C4-2B (cell line): ENCODE measurements at regions not wholly inside any gene's neighbourhood (a gene's known extent, or its start where the extent isn't known, plus 50 kb on each side); places are given as distances from the start of the nearest gene placed in this dataset.
"Not testable (repeated sequence)": the region's sequence is repeated elsewhere in the genome, so short reads cannot be mapped to it uniquely, and the experiment has no call there.

Experiments
- H3K27ac ChIP-seq: fragments of 450-650 bp; 2 replicates; pipeline ENCODE4 v1.5.1; 2017
- ZFX ChIP-seq: fragments of 450-650 bp; IDR thresholded peaks from 2 replicates; pipeline ENCODE4 v1.6.1; 2017
- TF ChIP-seq, protein P1 (sequence below): fragments of 450-650 bp; conservative IDR thresholded peaks from 2 replicates; pipeline ENCODE4 v1.5.1; 2017; ENCODE audit warnings: mild to moderate bottlenecking

DNA sequence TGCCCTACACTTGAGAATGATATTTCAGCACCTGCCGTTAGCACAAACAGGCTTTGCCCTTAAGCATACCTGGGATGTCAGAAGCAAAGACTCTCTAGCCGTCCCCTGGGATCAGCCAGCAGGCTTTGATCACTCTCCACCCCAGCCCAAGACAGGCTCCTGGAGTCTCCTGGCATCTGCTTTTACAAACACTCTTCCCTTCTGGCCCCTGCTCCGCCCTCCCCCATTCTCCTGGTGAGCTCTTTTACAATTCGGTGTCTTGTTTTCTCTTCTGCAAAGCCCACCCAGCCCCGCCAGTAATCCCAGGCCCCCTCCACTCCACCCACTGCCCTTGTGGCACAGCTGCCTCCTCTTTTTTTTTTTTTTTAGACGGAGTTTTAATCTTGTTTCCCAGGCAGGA, 50.4 kb downstream of the KATNIP start:
- H3K27ac ChIP-seq, result no peak overlapping the region
- TF ChIP-seq, protein P1, sequence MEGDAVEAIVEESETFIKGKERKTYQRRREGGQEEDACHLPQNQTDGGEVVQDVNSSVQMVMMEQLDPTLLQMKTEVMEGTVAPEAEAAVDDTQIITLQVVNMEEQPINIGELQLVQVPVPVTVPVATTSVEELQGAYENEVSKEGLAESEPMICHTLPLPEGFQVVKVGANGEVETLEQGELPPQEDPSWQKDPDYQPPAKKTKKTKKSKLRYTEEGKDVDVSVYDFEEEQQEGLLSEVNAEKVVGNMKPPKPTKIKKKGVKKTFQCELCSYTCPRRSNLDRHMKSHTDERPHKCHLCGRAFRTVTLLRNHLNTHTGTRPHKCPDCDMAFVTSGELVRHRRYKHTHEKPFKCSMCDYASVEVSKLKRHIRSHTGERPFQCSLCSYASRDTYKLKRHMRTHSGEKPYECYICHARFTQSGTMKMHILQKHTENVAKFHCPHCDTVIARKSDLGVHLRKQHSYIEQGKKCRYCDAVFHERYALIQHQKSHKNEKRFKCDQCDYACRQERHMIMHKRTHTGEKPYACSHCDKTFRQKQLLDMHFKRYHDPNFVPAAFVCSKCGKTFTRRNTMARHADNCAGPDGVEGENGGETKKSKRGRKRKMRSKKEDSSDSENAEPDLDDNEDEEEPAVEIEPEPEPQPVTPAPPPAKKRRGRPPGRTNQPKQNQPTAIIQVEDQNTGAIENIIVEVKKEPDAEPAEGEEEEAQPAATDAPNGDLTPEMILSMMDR, result no peak
- TF ChIP-seq ZFX, result no peak

DNA sequence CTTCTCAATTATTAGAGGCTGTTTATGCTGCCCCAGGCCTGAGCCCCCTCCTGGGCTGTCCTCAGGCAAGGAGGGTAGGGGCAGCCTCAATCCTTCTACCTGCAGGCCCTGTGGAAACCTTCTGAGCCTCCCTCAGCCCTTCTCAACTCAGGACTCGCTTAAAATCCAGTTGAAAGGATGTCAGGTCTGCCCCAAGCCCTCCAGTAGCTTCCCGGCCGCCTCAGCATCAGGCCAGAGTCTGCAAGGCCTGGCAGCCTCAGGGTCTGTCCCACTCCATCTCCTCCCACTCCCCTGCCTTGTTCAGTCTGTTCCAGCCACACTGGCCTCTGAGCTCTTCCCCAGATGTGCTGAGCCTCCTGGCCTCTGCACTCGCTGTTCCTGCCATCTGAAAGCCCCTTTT, 52.2 kb downstream of the KATNIP start:
- TF ChIP-seq, protein P1, result no peak
- TF ChIP-seq ZFX, result no peak
- no peak overlapping the region for H3K27ac ChIP-seq

DNA sequence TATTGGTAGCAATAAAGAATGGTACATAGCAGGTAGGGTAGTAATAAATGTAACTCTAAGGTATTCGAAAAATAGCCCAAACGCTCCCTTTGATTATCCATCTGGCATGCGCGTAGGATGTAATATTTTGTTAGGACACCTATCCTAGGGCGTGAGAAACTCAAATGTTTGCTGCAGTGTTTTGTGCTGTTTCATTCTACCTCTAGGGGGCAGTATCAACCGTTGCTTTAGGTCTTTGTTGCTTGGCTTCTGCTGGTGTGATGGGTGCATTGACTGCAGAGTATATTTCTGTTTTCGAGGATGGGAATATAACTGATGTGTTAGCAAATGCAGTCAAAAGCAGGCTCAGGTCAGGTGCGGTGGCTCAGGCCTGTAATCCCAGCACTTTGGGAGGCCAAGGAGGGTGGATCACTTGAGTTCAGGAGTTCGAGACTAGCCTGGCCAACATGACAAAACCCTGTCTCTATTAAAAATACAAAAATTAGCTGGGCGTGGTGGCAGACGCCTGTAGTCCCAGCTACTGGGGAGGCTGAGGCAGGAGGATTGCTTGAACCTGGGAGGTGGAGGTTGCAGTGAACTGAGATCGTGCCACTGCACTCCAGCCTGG, 55.7 kb downstream of the KATNIP start:
- TF ChIP-seq, protein P1, result peak; percentile 87

DNA sequence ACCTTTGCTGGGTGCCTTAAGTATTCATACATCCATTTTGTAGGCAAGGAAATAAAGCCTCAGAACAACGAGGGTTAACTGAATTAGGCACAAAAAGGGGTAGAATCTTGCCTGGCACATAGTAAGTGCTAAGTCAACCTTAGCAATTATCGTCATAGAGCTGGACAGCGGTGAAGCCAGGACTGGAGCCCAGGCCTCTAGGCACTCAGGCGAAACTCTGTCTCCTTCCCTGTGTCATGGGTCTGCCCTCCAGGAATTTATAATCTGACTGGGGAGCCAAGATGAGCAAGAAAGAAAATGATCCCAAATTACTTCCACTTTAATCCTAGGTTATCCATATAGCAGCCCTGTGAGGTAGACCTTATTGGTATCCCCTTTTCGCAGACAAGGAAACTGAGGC, 61.4 kb downstream of the KATNIP start:
- H3K27ac ChIP-seq, result no peak overlapping the region
- TF ChIP-seq ZFX, result no peak
- TF ChIP-seq, protein P1, result no peak

More for the DNA sequence above, 55.7 kb downstream of the KATNIP start:
- not testable (repeated sequence) for H3K27ac ChIP-seq

DNA sequence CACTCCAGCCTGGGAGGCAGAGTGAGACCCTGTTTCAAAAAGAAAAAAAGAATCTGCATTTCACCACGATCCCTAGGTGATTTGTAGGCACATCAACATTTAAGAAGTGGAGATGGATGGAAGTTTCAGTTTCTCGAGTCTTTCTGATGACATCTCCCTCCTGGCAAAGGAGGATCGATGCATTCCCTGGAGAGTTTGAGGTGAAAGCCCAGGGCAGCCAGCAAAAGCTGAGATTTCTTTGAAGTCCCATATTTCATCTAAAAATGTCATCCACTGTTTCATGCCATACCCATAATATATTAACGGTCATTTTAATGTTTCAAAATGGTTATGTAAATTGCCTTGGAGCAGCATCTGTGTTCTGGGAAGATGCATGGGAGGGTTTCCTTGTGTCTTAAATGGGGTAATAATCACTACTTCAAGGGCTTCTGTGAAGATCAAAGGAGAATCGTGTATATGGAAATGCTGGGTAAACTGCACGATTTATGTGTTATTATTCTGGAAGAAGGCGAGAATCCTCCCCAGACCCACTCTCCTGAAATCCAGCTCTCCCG, 63.4 kb downstream of the KATNIP start:
- H3K27ac ChIP-seq, result no peak overlapping the region
- no peak for TF ChIP-seq ZFX
- TF ChIP-seq, protein P1, result no peak

DNA sequence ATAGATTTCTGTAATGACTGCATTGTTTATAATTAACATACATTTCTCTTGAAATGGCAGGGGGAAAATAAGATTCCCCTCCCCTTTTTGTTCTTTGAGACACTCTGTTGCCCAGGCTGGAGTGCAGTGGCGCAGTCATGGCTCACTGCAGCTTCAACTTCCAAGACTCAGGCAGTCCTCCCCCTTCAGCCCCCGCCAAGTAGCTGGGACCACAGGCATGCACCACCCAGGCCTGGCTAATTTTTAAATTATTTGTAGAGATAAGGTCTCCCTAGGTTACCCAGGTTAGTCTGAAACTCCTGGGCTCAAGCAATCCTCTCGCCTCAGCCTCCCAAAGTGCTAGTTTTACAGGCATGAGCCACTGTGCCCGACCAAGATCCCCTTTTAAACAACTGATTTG, 67.7 kb downstream of the KATNIP start:
- TF ChIP-seq ZFX, result no peak
- TF ChIP-seq, protein P1, result no peak
- no peak overlapping the region for H3K27ac ChIP-seq

DNA sequence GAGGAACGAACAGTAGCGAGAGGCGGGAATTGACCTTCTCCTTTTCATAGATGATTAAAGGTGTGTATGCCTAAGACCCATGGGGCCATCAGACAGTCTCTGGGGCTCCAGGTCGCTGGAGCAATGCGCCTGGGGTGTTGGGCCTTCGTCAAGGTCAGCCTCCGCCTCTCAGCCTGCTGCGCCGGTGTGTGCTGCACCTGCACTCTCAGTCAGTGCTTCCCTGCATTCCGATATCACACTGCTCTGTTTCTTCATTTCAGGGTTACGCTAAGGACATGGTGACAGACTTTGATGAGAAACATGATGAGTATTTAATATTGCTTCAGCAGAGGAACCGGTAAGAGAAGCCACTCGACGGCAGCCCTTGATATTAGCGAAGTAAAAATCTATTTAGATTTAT, 68.2 kb downstream of the KATNIP start:
- H3K27ac ChIP-seq, result no peak overlapping the region
- no peak for TF ChIP-seq ZFX
- TF ChIP-seq, protein P1, result no peak
